NT2/D1 (cell line): ENCODE measurements at regions not wholly inside any gene's neighbourhood (a gene's known extent, or its start where the extent isn't known, plus 50 kb on each side); places are given as distances from the start of the nearest gene placed in this dataset.

Source experiments
- SUZ12 ChIP-seq: IDR thresholded peaks from 2 replicates; pipeline ENCODE4 v1.6.1; 2011; ENCODE audit not compliant: insufficient read length, insufficient read depth; ENCODE audit errors: extremely low read depth
- YY1 ChIP-seq: IDR thresholded peaks from 2 replicates; pipeline ENCODE4 v1.6.1; 2011; ENCODE audit not compliant: insufficient read length, insufficient read depth
- ZNF274 ChIP-seq: IDR thresholded peaks from 2 replicates; pipeline ENCODE4 v1.6.1; 2011; ENCODE audit warnings: mild to moderate bottlenecking, low read depth, low read length

DNA sequence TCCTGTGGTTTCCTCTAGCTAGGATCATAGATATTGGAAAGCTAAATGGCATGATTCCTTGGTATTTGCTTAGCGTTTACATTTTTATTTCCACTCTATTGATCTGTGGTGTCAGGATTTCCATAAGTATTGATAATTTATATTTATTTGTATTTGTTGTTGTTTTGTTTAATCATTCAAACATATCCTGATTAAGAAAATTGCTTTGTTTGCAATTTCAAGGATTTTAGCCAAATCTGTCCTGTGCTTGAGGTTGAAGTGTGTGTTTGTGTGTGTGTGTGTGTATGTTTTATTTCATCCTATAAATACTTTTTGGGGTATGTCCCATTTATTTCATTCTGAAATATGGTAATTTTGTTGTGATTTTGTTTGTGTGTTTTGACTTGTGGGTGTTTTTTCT lies 1884.1 kb upstream of the CDH6 start:
- no peak for TF ChIP-seq YY1
- TF ChIP-seq ZNF274, result no peak
- no peak for TF ChIP-seq SUZ12
